ENCODE measurements at regions not wholly inside any gene's neighbourhood (a gene's known extent, or its start where the extent isn't known, plus 50 kb on each side); places are given as distances from the start of the nearest gene placed in this dataset.

DNA sequence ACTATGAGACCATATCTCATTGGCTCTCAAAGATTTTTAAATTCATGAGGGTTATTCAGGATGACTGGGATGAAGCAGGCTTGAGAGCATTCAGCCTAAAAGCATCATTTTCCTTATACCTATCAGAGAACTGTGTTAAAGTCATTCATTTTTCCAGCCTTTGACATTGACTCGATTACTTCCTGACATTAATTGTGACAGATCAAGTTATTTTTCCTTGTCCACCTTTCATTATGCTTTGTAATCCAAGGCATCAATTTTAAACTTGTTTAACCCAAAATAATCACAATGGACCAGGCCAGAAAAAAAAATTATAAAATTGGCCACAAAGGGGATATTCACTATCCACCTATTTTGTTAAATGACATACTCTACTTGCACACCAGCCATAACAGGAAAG lies 1606.8 kb upstream of the PIK3C3 start:
- Histone ChIP-seq H3K79me2 (ENCODE audit: control insufficient read depth, low read length) (no peaks in the 10 kb centered on the region), H3K9me3 (ENCODE audit: control insufficient read depth, insufficient read depth, low read length) (no peaks in the 10 kb centered on the region; the same call in 1 of the 2 replicates), H3K36me3 (ENCODE audit: control insufficient read depth, low read length) (no peaks in the 10 kb centered on the region), H3K4me1 (ENCODE audit: control insufficient read depth, low read length) (no peaks in the 10 kb centered on the region), H3K4me2 (ENCODE audit: low read length) (no peak overlapping the region), H3F3A (ENCODE audit: control insufficient read depth, insufficient read depth) (no peaks in the 10 kb centered on the region), H3K9me2 (replicated peaks; ENCODE audit: control insufficient read depth, low read length) (no peaks in the 10 kb centered on the region), H4K20me1 (ENCODE audit: control insufficient read depth, insufficient read depth, low read depth, low read length) (no peaks in the 10 kb centered on the region), H3K27ac (ENCODE audit: low read depth, low read length) (no peak overlapping the region), H3K4me3 (ENCODE audit: low read length) (no peak overlapping the region), H3K27me3 (ENCODE audit: control insufficient read depth, low read length) (no peaks in the 10 kb centered on the region)
- TF ChIP-seq, protein P1, sequence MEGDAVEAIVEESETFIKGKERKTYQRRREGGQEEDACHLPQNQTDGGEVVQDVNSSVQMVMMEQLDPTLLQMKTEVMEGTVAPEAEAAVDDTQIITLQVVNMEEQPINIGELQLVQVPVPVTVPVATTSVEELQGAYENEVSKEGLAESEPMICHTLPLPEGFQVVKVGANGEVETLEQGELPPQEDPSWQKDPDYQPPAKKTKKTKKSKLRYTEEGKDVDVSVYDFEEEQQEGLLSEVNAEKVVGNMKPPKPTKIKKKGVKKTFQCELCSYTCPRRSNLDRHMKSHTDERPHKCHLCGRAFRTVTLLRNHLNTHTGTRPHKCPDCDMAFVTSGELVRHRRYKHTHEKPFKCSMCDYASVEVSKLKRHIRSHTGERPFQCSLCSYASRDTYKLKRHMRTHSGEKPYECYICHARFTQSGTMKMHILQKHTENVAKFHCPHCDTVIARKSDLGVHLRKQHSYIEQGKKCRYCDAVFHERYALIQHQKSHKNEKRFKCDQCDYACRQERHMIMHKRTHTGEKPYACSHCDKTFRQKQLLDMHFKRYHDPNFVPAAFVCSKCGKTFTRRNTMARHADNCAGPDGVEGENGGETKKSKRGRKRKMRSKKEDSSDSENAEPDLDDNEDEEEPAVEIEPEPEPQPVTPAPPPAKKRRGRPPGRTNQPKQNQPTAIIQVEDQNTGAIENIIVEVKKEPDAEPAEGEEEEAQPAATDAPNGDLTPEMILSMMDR (IDR thresholded peaks at IDR 0.05; ENCODE audit: low read depth, low read length, poor library complexity, severe bottlenecking), result no peak
- TF ChIP-seq EZH2phosphoT487 (IDR thresholded peaks at IDR 0.05; ENCODE audit: borderline replicate concordance, low read length), result no peak

DNA sequence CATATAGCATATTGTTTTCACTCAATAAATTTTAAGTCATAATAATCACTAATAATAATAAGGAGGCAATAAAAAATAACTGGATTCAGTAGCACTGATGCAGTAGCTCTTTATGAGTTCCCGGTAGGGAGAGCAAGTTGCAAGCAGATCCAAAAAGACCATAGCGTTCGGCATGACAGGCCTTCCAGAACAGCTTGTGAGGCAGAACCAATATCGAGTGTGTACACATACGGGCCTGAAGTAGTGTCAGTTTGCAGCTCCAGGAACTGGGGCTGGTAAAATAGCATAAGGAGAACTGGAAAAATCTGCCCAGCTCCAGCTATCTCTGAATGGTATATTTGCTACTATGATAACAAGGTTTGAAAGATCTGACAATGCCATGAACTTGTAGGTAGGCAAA lies 1607.8 kb upstream of the PIK3C3 start:
- Histone ChIP-seq H3K9me3 (ENCODE audit: control insufficient read depth, insufficient read depth, low read length) (no peaks in the 10 kb centered on the region; the same call in 1 of the 2 replicates), H3K4me2 (ENCODE audit: low read length) (no peak overlapping the region), H3K4me1 (ENCODE audit: control insufficient read depth, low read length) (no peaks in the 10 kb centered on the region), H3K4me3 (ENCODE audit: low read length) (no peak overlapping the region), H4K20me1 (ENCODE audit: control insufficient read depth, insufficient read depth, low read depth, low read length) (no peaks in the 10 kb centered on the region), H3K9me2 (replicated peaks; ENCODE audit: control insufficient read depth, low read length) (no peaks in the 10 kb centered on the region), H3K27ac (ENCODE audit: low read depth, low read length) (no peak overlapping the region), H3K27me3 (ENCODE audit: control insufficient read depth, low read length) (no peaks in the 10 kb centered on the region), H3F3A (ENCODE audit: control insufficient read depth, insufficient read depth) (no peaks in the 10 kb centered on the region), H3K36me3 (ENCODE audit: control insufficient read depth, low read length) (no peaks in the 10 kb centered on the region), H3K79me2 (ENCODE audit: control insufficient read depth, low read length) (no peaks in the 10 kb centered on the region)
- no peak for TF ChIP-seq EZH2phosphoT487 (IDR thresholded peaks at IDR 0.05; ENCODE audit: borderline replicate concordance, low read length)

DNA sequence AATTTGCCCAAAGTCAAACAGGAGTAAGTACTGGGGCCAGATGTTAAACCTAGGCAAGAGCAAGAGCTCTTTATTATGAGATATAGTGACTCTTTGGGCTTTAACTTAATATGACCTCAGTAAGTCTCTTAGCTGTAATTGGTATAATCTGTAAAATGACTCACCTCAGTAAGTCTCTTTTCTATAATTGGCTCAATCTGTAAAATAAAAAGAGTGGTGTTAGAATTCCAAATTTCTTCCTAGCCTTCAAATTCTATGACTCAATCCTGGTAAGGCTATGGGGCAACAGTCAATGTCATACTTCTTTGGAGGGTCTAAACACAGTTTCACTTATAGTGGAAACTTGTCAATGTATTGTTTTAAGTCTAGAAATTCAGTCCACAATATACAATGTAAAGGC lies 1608.9 kb upstream of the PIK3C3 start:
- Histone ChIP-seq H3K4me1 (ENCODE audit: control insufficient read depth, low read length) (no peaks in the 10 kb centered on the region), H3K79me2 (ENCODE audit: control insufficient read depth, low read length) (no peaks in the 10 kb centered on the region), H3K27ac (ENCODE audit: low read depth, low read length) (no peak overlapping the region), H3K9me2 (replicated peaks; ENCODE audit: control insufficient read depth, low read length) (no peaks in the 10 kb centered on the region), H4K20me1 (ENCODE audit: control insufficient read depth, insufficient read depth, low read depth, low read length) (no peaks in the 10 kb centered on the region), H3K4me2 (ENCODE audit: low read length) (no peak overlapping the region), H3K27me3 (ENCODE audit: control insufficient read depth, low read length) (no peaks in the 10 kb centered on the region), H3K4me3 (ENCODE audit: low read length) (no peak overlapping the region), H3K36me3 (ENCODE audit: control insufficient read depth, low read length) (no peaks in the 10 kb centered on the region), H3F3A (ENCODE audit: control insufficient read depth, insufficient read depth) (no peaks in the 10 kb centered on the region), H3K9me3 (ENCODE audit: control insufficient read depth, insufficient read depth, low read length) (no peaks in the 10 kb centered on the region; the same call in 1 of the 2 replicates)
- TF ChIP-seq, protein P1 (IDR thresholded peaks at IDR 0.05; ENCODE audit: low read depth, low read length, poor library complexity, severe bottlenecking), result no peak
- no peak for TF ChIP-seq EZH2phosphoT487 (IDR thresholded peaks at IDR 0.05; ENCODE audit: borderline replicate concordance, low read length)

DNA sequence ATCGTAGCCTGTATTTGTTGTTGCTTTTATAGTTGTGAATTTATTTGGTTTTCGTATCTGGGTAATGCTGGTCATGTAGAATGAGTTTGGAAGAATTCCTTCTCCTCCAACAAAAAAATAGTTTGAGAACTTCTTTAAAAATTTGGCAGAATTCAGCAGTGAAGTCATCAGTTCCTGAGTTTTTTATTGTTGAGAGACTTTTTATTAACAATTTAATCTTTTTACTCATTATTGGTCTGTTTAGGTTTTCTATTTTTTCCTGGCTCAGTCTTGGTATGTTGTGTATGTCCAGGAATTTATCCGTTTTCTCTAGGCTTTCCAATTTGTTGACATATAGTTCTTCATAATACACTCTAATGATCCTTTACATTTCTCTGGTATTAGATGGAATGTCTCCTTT lies 1613.3 kb upstream of the PIK3C3 start:
- no peak overlapping the region for H3K4me3 ChIP-seq (ENCODE audit: low read length)
- H4K20me1 ChIP-seq (ENCODE audit: control insufficient read depth, insufficient read depth, low read depth, low read length), result no peaks in the 10 kb centered on the region
- no peaks in the 10 kb centered on the region for H3K4me1 ChIP-seq (ENCODE audit: control insufficient read depth, low read length)
- H3K79me2 ChIP-seq (ENCODE audit: control insufficient read depth, low read length), result no peaks in the 10 kb centered on the region
- no peak for TF ChIP-seq EZH2phosphoT487 (IDR thresholded peaks at IDR 0.05; ENCODE audit: borderline replicate concordance, low read length)
- TF ChIP-seq, protein P1 (IDR thresholded peaks at IDR 0.05; ENCODE audit: low read depth, low read length, poor library complexity, severe bottlenecking), result no peak
- no peaks in the 10 kb centered on the region; the same call in 1 of the 2 replicates for H3K9me3 ChIP-seq (ENCODE audit: control insufficient read depth, insufficient read depth, low read length)
- no peak overlapping the region for H3K27ac ChIP-seq (ENCODE audit: low read depth, low read length)
- no peaks in the 10 kb centered on the region for H3F3A ChIP-seq (ENCODE audit: control insufficient read depth, insufficient read depth)
- H3K27me3 ChIP-seq (ENCODE audit: control insufficient read depth, low read length), result no peaks in the 10 kb centered on the region
- H3K4me2 ChIP-seq (ENCODE audit: low read length), result no peak overlapping the region
- no peaks in the 10 kb centered on the region for H3K36me3 ChIP-seq (ENCODE audit: control insufficient read depth, low read length)
- H3K9me2 ChIP-seq (replicated peaks; ENCODE audit: control insufficient read depth, low read length), result no peaks in the 10 kb centered on the region

Data from DOHH2 (cell line).